GM23338 (cell line): ENCODE measurements at regions not wholly inside any gene's neighbourhood (a gene's known extent, or its start where the extent isn't known, plus 50 kb on each side); places are given as distances from the start of the nearest gene placed in this dataset.

Experiments used
- ATAC-seq: fragments of 200-7000 bp; cut with Tn5 transposase; 3 replicates; pipeline ENCODE4 v1.9.1; 2020
- DNase-seq: peaks from one replicate; pipeline ENCODE4 v3.0.0-alpha.2; 2015; ENCODE audit warnings: low spot score
- H2AFZ ChIP-seq: fragments of 200-600 bp; sonication (generic); 2 replicates; pipeline ENCODE4 v1.8.0; 2016; ENCODE audit warnings: antibody characterized with exemption, mild to moderate bottlenecking, moderate library complexity
- H3F3A ChIP-seq: fragments of 200-600 bp; sonication (generic); replicated peaks from 2 replicates; pipeline ENCODE4 v1.8.0; 2017; ENCODE audit warnings: antibody characterized with exemption, mixed run types, low read depth
- H3K27ac ChIP-seq: fragments of 200-600 bp; sonication (generic); 2 replicates; pipeline ENCODE4 v1.6.1; 2016; ENCODE audit warnings: low read depth
- H3K27me3 ChIP-seq: fragments of 200-600 bp; sonication (generic); 2 replicates; pipeline ENCODE4 v1.8.0; 2016; ENCODE audit warnings: mild to moderate bottlenecking, mixed run types, moderate library complexity; ENCODE audit not compliant: insufficient read depth
- H3K36me3 ChIP-seq: fragments of 200-600 bp; sonication (generic); 2 replicates; pipeline ENCODE4 v1.8.0; 2016; ENCODE audit warnings: mild to moderate bottlenecking; ENCODE audit not compliant: insufficient read depth
- H3K4me1 ChIP-seq: fragments of 200-600 bp; sonication (generic); 2 replicates; pipeline ENCODE4 v1.8.0; 2016; ENCODE audit warnings: mild to moderate bottlenecking, moderate library complexity; ENCODE audit not compliant: insufficient read depth
- H3K4me2 ChIP-seq: fragments of 200-600 bp; sonication (generic); 2 replicates; pipeline ENCODE4 v1.7.1; 2017; ENCODE audit warnings: mixed run types
- H3K4me3 ChIP-seq: fragments of 200-600 bp; sonication (generic); 2 replicates; pipeline ENCODE4 v1.6.1; 2016; ENCODE audit warnings: mixed run types
- H3K79me2 ChIP-seq: fragments of 200-600 bp; sonication (generic); replicated peaks from 2 replicates; pipeline ENCODE4 v1.8.0; 2017; ENCODE audit warnings: mild to moderate bottlenecking; ENCODE audit not compliant: insufficient read depth
- H3K9me2 ChIP-seq: fragments of 200-600 bp; sonication (generic); 2 replicates; pipeline ENCODE4 v1.8.0; 2017; ENCODE audit not compliant: insufficient read depth
- H4K20me1 ChIP-seq: fragments of 200-600 bp; sonication (generic); replicated peaks from 2 replicates; pipeline ENCODE4 v1.8.0; 2017; ENCODE audit warnings: mild to moderate bottlenecking; ENCODE audit not compliant: insufficient read depth
- H3K27ac Mint-ChIP-seq: 2 replicates; pipeline ENCODE4 v1.8.0; 2020; ENCODE audit warnings: inconsistent platforms, mild to moderate bottlenecking, moderate library complexity, mixed read lengths
- H3K27me3 Mint-ChIP-seq: 3 replicates; pipeline ENCODE4 v1.8.0; 2022; ENCODE audit warnings: low read depth, mild to moderate bottlenecking, moderate library complexity, mixed read lengths, inconsistent platforms; ENCODE audit not compliant: insufficient read depth, poor library complexity
- H3K36me3 Mint-ChIP-seq: 3 replicates; pipeline ENCODE4 v1.8.0; 2021; ENCODE audit warnings: low read depth, mild to moderate bottlenecking, inconsistent platforms, moderate library complexity, mixed read lengths
- H3K4me1 Mint-ChIP-seq: 3 replicates; pipeline ENCODE4 v1.8.0; 2020; ENCODE audit warnings: mild to moderate bottlenecking, inconsistent platforms, mixed read lengths
- H3K4me3 Mint-ChIP-seq: 3 replicates; pipeline ENCODE4 v1.8.0; 2021; ENCODE audit warnings: moderate library complexity, mild to moderate bottlenecking, inconsistent platforms, mixed read lengths
- H3K9me3 Mint-ChIP-seq: 3 replicates; pipeline ENCODE4 v1.8.0; 2020; ENCODE audit warnings: moderate library complexity, mild to moderate bottlenecking, inconsistent platforms, mixed read lengths
- CREB1 ChIP-seq: fragments of 250-450 bp; sonication (Bioruptor Pico); IDR thresholded peaks from 2 replicates; pipeline ENCODE4 v1.5.0; 2020; ENCODE audit warnings: low read depth, mild to moderate bottlenecking, moderate library complexity
- CTCF ChIP-seq, 2 experiments: fragments of 200-600 bp in 1 of 2; sonication (generic) in 1 of 2; conservative IDR thresholded peaks; 2 replicates each; pipeline versions ENCODE4 v1.5.1 to v1.6.1; 2016 to 2017; ENCODE audit warnings: antibody characterized with exemption in 2 of 2, low read depth in 2 of 2, mild to moderate bottlenecking in 2 of 2, moderate library complexity in 1 of 2
- ETS1 ChIP-seq: IDR thresholded peaks from 2 replicates; pipeline ENCODE4 v1.6.1; 2016; ENCODE audit warnings: antibody characterized with exemption
- EZH2phosphoT487 ChIP-seq: fragments of 200-600 bp; sonication (generic); IDR thresholded peaks from one replicate; pipeline ENCODE4 v1.8.1; 2018; ENCODE audit warnings: antibody characterized with exemption; ENCODE audit not compliant: unreplicated experiment
- NANOG ChIP-seq: IDR thresholded peaks from 2 replicates; pipeline ENCODE4 v1.6.1; 2016; ENCODE audit warnings: antibody characterized with exemption, borderline replicate concordance
- ZNF331 ChIP-seq: fragments of 250-450 bp; sonication (Bioruptor Pico); IDR thresholded peaks from 2 replicates; pipeline ENCODE4 v1.5.0; 2020; ENCODE audit warnings: low read depth, mild to moderate bottlenecking, moderate library complexity
- ZNF462 ChIP-seq: fragments of 250-450 bp; sonication (Bioruptor Pico); IDR thresholded peaks from 2 replicates; pipeline ENCODE4 v1.5.0; 2020; ENCODE audit warnings: mild to moderate bottlenecking, moderate library complexity

- no peaks in the 10 kb centered on the region for H3K9me2 ChIP-seq
Observed at GRCh38 chr12:60262378-60262777, 666.5 kb downstream of the SLC16A7 start.

DNA sequence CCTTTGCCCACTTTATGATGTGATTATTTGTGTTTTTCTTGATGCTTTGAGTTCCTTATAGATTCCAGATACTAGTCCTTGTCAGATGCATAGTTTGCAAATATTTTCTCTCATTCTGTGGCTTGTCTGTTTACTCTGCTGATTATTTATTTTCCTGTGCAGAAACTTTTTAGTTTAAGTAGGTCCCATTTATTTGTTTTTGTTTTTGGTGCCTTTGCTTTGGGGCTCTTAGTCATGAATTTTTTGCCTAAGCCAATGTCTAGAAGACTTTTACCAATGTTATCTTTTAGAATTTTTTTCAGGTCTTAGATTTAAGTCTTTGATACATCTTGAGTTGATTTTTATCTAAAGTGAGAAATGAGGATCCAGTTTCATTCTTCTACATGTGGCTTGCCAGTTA, 667.3 kb downstream of the SLC16A7 start:
- no peaks in the 10 kb centered on the region for H3F3A ChIP-seq
- H2AFZ ChIP-seq: no peak overlapping the region
- H3K4me2 ChIP-seq: no peak overlapping the region
- H3K4me3 Mint-ChIP-seq: no peak overlapping the region
- no peaks in the 10 kb centered on the region for H3K27me3 ChIP-seq
- no peak overlapping the region for H3K27ac Mint-ChIP-seq
- no peaks in the 10 kb centered on the region for H3K36me3 Mint-ChIP-seq
- no peaks in the 10 kb centered on the region for H4K20me1 ChIP-seq
- no peaks in the 10 kb centered on the region for H3K4me1 ChIP-seq
- ATAC-seq (no peak), DNase-seq (no peak)
- no peaks in the 10 kb centered on the region for H3K36me3 ChIP-seq
- H3K79me2 ChIP-seq: no peaks in the 10 kb centered on the region
- TF ChIP-seq EZH2phosphoT487: no peak
- no peaks in the 10 kb centered on the region for H3K4me1 Mint-ChIP-seq
- no peaks in the 10 kb centered on the region for H3K9me2 ChIP-seq
- H3K4me3 ChIP-seq: no peak overlapping the region
- H3K27me3 Mint-ChIP-seq: no peaks in the 10 kb centered on the region
- H3K9me3 Mint-ChIP-seq: no peaks in the 10 kb centered on the region
- H3K27ac ChIP-seq: no peak overlapping the region

More at GRCh38 chr12:60262378-60262777, 666.5 kb downstream of the SLC16A7 start:
- H3K9me3 Mint-ChIP-seq: no peaks in the 10 kb centered on the region
- Histone ChIP-seq H3F3A (no peaks in the 10 kb centered on the region), H2AFZ (no peak overlapping the region), H4K20me1 (no peaks in the 10 kb centered on the region), H3K36me3 (no peaks in the 10 kb centered on the region), H3K4me1 (no peaks in the 10 kb centered on the region), H3K4me3 (no peak overlapping the region), H3K79me2 (no peaks in the 10 kb centered on the region), H3K27ac (no peak overlapping the region), H3K4me2 (no peak overlapping the region), H3K27me3 (no peaks in the 10 kb centered on the region)
- DNase-seq (no peak), ATAC-seq (no peak)
- H3K27me3 Mint-ChIP-seq: no peaks in the 10 kb centered on the region
- no peaks in the 10 kb centered on the region for H3K36me3 Mint-ChIP-seq
- no peak for TF ChIP-seq ZNF331 (CRISPR knock-in tag)
- H3K27ac Mint-ChIP-seq: no peak overlapping the region
- no peak overlapping the region for H3K4me3 Mint-ChIP-seq
- H3K4me1 Mint-ChIP-seq: no peaks in the 10 kb centered on the region

GRCh38 chr12:60263836-60264493, 668.1 kb downstream of the SLC16A7 start:
- no peaks in the 10 kb centered on the region for H4K20me1 ChIP-seq
- Mint-ChIP-seq H3K27ac (no peak overlapping the region), H3K9me3 (no peaks in the 10 kb centered on the region), H3K4me1 (no peaks in the 10 kb centered on the region), H3K4me3 (no peak overlapping the region), H3K27me3 (no peaks in the 10 kb centered on the region), H3K36me3 (no peaks in the 10 kb centered on the region)
- H3F3A ChIP-seq: no peaks in the 10 kb centered on the region
- H3K27me3 ChIP-seq: no peaks in the 10 kb centered on the region
- H3K4me3 ChIP-seq: no peak overlapping the region
- H3K4me2 ChIP-seq: no peak overlapping the region
- DNase-seq (no peak), ATAC-seq (no peak)
- H3K4me1 ChIP-seq: no peaks in the 10 kb centered on the region
- H3K27ac ChIP-seq: no peak overlapping the region
- H3K9me2 ChIP-seq: no peaks in the 10 kb centered on the region
- H3K36me3 ChIP-seq: no peaks in the 10 kb centered on the region
- H3K79me2 ChIP-seq: no peaks in the 10 kb centered on the region
- H2AFZ ChIP-seq: no peak overlapping the region
- TF ChIP-seq CTCF (conservative IDR thresholded peaks at IDR 0.05; ENCODE audit: low read depth in 2 of 2) (no peak), EZH2phosphoT487 (no peak), ZNF462 (CRISPR knock-in tag) (no peak), ETS1 (no peak), ZNF331 (CRISPR knock-in tag) (no peak), NANOG (no peak), CREB1 (CRISPR knock-in tag) (no peak)
